HG03103 (cell line): ENCODE measurements at regions not wholly inside any gene's neighbourhood (a gene's known extent, or its start where the extent isn't known, plus 50 kb on each side); places are given as distances from the start of the nearest gene placed in this dataset.

Experiments used
- ATAC-seq: cut with Tn5 transposase; IDR thresholded peaks from one replicate; pipeline ENCODE4 v1.9.1; 2021; ENCODE audit warnings: low read depth; ENCODE audit not compliant: unreplicated experiment

DNA sequence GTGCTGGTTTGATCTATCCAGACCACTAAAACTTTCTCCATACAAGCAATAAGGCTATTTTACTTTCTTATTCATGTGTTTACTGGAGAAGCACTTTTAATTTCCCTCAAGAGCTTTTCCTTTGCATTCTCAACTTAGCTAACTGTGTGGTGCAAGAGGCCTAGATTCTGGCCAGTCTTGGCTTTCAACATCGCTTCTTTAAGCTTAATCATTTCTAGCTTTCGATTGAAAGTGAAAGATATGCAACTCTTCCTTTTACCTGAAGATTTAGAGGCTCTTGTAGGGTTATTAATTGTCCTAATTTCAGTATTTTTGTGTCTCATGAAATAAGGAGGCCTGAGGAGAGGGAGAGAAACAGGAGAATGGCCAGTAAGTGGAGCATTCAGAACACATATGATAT lies 234.8 kb upstream of the GADL1 start:
- no peak for ATAC-seq

DNA sequence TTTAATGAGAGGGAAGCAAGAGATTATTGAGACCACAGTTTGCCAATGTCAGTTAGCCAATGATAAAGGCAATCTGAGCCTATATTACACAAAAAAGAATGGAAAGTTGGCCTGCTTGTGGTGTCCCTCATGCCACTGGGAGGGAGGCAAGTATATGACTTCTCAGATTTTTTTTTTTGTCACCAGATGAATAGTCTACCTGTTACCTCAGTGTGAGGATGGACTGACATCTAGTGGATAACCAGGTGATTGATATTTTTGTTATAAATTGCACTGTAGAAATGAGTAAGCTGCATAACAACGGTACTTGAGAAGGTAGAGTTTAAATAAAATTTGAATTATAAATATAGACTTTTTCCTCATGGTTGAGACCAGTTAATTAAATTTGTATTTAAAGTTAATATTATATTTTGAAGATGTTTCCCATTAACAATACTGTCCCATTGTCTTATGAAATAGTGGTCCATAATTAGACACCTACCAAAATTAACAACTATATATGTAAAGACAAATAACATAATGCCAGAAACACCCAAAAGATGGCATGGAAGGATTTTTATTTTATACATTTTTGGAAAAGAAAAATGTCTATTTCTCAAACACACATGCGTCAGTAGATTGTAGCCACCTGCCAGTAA lies 237.8 kb upstream of the GADL1 start:
- ATAC-seq, result peak; percentile 46

DNA sequence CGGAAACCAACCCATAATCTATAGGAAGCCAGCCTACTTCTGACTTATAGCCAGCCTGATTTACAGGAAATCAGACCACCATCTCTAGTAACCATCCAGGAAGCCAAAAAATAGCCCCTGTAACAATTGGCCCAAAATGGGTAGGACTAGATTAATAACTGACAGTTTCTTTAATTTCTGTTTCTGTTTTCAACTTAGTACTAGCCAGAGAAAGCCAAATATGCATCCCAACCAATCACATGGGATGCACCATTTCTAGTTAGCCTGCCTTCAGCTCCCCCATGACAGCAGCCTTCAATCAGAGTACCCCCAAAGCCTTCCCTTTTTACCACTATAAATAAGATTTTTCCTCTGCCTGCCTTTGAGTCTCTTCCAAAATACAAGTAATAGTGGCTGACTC lies 239.1 kb upstream of the GADL1 start:
- no peak for ATAC-seq

DNA sequence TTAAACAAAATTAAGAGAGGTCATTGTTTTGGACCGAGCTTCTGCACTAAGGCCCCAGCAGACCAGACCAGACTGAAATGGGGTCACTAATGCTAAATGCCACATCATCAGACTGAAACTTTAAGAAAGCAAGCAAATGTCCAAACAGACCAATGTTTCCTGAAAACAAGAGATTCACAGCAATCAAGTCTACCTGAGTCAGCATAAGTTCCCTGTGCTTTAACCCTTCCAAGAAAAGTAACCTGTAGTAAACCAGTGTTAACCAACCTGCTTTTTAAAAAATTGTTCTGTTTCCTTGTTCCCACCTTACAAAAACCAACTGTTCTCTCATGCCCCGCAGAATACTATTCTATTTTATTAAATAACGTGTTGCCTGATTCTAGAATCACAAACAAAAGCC lies 241.1 kb upstream of the GADL1 start:
- ATAC-seq, result no peak

DNA sequence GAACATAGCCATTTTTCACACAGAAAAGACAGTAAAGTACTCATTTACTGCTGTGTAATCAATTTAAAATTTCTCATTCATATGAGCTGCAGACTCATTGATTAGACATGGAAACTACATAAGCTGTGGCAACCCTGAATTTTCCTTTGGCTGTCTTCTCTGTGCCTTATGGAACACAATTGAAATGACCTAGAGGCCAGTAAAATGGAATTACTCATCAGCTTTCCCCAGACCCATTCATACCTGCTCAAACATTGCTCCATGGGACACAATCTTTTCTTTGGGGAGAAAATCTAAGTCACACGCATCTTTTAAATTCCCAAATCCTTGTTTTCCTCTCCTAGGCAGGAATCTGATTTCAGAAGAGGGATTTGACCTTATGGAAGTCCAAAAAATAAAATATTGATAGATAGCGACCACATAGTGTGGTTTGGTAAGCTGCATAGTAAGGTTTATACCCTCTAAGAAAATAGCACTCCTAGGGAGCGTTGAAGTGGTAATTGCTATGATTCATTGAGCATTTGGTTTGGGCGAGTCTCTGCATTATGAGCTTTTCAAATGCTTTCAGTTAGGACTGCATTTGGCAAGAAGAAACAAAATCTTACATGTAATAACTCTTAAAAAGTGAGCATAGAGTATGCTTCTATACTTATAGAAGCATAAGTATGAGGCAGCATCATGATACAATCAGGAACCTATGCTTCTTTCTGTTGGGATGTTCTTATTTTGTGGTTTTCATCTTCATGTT lies 243.4 kb upstream of the GADL1 start:
- no peak for ATAC-seq

DNA sequence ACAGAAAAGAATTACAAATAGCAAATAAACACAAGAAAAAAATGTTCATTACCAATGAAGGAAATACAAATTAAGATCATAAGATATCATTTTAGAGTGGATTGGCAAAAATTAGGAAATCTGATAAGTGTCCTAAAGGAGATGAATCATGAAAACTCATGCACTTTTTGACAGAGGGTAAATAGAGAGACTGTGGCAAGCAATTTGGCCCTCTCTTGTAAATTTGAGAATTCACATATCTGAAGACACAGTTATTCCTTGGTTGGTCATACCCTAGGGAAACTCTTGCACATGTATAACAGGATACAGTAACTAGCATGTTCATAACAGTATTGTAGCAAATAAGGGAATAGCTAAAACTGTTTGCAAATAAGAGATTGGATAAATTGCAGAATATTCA lies 246.0 kb upstream of the GADL1 start:
- ATAC-seq, result no peak

DNA sequence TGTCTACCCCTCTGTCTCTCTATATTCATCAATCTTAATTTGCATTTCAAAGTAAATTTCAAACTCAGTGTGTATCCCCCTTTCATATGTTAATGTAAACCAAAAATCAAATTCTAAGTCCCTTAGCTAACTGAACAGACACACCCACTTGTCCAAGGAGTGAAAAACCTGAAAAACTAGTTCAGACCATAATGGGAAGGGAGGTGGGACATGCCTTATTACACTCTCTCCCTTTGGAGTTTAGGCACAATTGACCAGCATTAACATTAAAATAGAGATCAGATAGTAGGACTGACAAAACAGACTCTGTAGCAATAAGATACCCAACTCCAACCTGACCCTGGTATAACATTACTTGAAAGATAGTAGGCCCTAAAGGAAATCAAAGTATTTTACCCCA lies 247.7 kb upstream of the GADL1 start:
- ATAC-seq, result no peak

DNA sequence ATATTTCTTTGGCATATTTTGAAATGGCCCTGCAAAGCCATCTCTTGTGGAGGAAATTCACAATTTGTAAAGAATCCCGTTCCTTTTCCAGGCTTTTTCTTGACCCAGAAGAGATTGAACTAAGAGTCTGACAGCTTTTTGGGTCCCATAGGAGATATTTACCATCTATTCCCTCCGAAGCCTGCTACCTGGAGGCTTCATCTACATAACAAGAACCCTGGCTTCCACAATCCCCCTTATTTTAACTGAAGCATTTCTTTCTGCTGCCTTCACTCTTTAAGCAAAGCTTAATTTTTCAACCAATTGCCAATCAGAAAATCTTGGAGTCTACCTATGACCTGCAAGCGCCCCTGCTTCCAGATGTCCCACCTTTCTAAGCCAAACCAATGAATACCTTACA lies 248.1 kb upstream of the GADL1 start:
- no peak for ATAC-seq

DNA sequence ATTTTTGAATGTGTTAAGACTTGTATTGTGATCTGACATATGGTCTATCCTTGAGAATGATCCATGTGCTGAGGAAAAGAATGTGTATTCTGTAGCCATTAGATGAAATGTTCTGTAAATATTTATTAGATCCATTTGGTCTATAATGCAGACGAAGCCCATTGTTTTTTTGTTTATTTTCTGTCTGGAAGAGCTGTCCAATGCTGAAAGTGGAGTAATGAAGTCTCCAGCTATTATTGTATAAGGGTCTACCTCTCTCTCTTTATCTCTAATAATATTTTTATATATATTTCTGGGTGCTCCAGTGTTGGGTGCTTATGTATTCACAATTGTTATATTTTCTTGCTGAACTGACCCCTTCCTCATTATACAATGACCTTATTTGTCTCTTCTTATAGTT lies 250.6 kb upstream of the GADL1 start:
- ATAC-seq, result no peak

DNA sequence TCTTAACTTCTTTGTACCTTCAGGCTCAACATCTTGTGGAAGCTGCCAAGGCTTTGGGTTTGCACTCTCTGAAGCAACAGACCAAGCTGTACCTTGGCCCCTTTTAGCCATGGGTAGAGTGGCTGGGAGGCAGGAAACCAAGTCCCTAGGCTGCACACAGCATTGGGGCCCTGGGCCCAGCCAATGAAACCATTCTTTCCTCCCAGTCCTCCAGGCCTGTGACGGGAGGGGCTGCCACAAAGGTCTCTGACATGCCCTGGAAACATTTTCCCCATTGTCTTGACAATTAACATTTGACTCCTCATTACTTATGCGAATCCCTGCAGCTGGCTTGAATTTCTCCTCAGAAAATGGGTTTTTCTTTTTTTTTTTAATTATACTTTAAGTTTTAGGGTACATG lies 253.1 kb upstream of the GADL1 start:
- no peak for ATAC-seq

DNA sequence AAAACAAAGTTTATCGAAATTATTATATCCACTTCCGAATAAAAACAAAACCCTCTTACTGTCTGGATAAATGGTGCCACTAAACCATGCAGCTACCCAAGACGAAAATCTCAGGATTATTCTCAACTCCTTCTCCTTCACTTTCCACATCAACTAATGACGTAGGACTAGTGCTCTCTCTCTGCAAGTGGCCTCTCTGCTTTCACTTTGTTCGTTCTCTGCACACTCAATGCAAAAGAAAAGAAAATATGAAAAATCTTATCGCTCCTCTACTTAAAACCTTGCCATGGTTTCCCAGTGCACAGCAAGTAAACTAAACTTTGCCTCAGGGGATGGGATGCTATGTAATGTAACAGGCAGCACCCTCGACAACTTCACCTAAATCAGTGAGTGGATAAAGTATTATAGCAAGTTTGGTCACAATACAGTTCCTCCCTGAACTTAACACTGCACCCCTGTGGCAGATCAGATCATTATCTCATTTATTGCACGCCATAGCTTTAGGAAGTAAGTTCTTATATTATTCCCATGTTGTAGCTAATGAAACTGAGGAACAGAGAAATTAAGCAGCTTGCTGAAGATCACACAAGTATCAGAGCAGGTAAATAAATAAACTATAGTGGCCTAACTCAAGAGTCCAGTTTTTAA lies 262.7 kb upstream of the GADL1 start:
- ATAC-seq, result no peak

DNA sequence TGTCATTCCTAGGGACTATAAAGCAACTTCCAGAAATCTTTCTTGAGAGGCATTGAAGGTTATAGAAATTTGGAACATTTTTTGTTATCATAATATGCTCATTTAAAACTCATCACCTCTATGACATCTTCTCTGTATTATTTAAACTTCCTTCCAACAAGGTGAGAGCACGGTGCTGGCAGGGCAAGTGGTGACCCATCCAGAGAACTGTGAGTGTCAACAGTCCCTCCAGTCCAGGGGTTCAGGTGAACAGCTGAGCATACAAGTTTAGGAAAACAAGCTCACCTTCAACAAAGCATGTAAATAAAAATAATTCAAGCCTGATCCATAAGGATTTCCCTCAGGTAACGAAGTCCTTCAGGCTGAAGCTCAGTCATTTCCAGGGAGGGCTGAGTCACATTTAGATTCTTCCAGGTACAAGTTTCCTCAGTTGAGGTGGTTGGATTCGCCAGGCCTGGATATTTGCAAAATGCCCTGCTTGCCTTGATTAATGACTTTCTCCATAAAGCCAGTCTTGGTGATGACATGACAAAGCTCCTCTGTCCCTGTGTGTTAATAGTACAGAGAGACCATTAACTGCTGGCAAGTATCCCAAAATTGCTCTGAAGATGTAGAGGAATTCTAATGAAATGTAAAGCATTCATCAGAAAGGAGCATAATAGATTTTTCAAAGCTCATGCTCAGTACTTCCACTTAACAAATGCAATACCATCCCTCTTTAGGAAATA lies 263.6 kb upstream of the GADL1 start:
- ATAC-seq, result no peak

DNA sequence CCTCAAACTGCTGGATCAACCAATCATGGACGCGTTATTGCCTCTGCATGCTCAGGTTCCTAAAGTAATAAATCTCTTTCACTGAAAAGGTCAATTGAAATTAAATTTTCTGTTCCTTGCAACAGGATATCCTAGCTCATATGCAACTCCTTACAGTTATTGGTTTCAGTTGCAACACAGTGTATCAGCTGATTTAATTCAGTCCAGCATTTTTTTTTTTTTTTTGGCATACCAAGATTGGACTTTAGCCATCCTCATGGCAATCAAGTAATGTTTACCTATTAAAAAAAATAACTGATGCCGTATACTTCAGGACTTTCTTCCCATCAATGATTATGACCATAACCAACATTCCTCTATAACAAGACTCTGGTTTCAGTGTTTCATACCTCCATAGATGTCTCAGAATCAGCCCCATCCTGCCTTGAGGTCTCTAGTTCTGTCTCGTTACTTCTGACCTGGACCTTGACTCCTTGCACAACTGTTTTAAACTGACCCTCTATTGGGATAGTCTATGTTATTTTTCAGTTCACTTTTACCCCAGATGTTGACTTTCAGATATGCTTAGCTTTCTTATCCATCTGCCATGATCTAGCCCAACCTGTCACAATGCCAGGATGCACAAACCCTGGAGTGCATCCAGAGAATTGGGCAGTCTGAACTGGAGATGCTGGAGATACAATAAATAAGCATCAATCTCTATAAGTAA lies 265.0 kb upstream of the GADL1 start:
- no peak for ATAC-seq

DNA sequence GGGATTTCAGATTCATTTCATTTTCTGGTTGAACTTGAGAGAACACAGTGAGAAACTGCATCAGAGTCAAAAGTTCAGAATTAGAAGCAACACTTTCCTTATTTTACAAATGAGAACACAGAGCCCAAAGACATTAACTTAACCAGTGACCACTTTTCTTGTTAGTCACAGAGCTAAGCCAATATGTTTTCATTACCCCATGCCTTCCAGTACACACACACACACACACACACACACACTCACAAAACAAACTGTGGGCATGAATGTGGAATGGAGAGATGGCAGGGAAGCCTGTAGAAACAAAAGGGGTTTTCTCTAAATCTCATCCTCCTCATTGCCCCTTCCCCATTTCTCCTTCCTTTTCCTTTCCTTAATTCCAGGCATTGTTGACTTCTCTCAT lies 267.4 kb upstream of the GADL1 start:
- no peak for ATAC-seq

DNA sequence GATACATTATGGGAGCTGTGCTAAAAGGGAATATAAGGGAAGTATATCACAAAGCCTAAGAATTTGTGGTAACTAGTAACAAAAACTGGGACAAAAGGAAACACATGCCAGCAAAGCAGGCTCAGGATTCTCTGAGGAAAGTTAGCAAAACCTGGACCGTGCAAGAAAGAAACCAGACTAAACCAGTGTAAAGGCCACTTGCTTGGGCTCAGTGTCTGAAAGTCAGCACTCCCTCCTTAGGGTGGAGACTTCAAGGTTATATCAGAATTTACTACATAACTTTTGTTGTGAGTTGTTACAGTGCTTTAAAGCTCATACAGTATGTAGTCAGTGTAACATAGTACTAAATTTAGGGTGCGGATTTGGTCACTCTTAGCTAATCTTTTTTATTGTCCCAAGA lies 269.9 kb upstream of the GADL1 start:
- ATAC-seq, result no peak

DNA sequence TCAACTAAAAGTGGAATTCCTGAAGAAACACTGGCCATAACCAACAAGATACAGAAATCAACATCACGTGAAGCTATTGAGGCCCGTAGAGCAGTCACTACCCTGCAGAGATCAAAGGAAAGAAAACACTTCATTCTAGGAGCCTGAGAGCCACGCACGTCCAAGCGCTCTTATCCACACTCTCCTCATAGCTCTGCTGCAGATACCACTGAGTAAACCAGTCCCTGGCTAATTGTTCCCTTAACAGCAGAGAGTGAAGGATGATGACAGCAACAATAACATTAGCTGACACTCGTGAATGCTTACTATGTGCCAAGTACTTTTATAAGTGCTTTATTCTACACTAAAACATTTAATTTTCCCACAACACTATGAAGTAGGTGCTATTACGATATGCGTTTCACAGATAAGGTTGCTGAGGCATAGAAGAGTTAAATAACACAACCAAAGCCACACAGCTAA lies 271.0 kb upstream of the GADL1 start:
- ATAC-seq, result no peak

DNA sequence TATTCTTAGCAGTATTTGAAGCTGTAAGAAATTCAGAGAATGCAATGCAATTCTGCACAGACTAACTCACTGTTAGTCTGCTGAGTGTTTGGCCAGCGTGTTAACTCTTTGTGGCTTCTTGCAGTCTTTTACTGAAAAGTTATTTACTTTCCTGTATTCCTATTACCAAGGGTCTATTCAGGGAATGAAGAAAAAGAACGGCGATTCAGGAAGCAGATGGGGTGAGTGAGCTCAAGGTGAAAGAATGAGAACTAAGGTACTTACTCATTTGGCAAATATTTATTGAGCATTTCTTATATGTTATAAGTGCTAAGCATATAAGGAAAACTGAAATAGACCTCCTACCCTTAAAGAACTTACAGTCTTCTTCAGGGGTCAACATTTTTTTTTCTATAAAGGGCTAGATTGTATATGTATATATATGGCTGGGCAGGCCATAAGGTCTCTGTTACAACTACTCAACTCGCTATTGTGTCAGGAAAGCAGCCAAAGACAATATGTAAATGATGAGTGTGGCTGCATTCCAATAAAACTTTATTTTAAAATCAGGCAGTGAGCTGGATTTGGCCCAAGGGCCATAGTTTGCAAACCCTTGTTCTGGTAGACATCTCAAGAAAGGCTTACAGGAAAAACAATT lies 271.9 kb upstream of the GADL1 start:
- ATAC-seq, result no peak

DNA sequence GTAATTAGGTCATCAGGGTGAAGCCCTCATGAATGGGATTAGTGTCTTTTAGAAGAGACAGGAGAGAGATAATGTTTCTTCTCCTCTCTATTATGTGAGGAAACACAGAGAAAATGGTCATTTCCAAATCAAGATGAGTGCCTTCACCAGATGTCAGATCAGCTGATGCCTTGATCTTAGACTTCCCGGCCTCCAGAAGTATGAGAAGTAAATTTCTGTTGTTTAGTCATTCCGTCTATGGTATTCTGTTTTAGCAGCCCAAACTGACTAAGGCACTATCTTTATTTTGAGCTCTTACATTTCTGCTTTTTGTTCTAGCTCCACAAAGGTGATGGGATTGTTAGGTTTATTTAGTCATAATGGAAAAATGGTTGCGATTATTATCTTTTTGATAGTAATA lies 273.2 kb upstream of the GADL1 start:
- no peak for ATAC-seq

DNA sequence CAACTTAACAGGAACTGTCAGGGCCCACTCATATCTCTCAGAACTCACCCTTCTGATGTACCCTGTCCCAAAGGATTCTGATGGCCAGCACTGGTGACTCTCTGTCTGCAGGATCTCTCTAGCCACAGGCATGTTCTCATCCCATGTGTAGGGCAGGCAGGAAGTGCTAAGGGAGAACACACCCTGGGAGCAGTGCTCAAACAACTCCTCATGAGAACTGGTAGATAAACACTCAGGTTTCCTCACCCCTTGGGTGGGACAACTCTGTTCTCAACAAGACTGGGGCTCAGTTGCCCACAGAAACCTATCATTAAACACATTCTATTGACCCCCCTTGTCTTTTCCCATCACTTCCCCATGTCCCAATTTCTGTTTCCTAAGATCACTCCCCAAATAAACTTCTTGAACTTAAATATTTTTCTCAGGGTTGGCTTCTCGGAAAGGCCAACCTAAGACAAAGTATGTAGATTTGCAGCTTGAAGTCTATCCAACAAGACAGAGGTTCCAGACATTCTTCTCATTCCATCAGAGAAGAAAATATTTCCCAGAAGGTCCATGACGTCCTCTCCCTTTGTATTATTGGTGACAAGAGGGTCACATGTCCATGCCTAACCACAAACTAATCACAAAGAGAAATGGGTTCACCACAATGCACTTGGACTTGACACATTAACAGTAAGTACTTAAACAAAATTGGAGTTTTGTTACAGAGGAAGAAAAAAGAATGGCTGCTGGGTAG lies 276.6 kb upstream of the GADL1 start:
- no peak for ATAC-seq

DNA sequence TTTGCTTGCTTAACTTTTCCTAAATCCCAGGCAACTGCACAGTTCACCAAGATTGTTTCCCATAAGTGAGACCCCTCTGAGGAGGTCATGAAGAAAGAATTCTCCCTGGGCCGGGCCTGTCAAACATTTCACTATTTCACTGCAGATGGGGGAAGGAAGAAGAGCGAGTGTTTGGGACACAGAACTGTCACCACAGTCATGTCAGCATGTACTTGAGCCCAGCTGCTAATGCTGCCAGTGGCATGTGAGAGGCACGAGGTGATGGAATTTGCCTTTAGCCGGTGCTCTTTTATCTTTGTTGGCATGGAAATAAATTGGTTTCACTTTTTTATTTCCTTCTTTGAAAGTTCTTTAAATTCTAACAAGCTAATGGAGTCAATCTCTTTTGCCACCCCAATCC lies 277.9 kb upstream of the GADL1 start:
- no peak for ATAC-seq
